Activated T-helper 17 cell treated with anti-CD3 and anti-CD28 coated beads, Interleukin-2, amount 50 U/mL, for 72 hours (primary cell): ENCODE measurements at regions not wholly inside any gene's neighbourhood (a gene's known extent, or its start where the extent isn't known, plus 50 kb on each side); places are given as distances from the start of the nearest gene placed in this dataset.

Experiments used
- ATAC-seq: fragments of 150-1000 bp; cut with Tn5 transposase; replicated peaks from 2 replicates; pipeline ENCODE4 v1.10.0; 2021; ENCODE audit warnings: mild to moderate bottlenecking, moderate library complexity
- H3K27ac Mint-ChIP-seq: one replicate; pipeline ENCODE4 v1.8.0; 2022; ENCODE audit warnings: mixed read lengths
- H3K27me3 Mint-ChIP-seq: one replicate; pipeline ENCODE4 v1.8.0; 2022; ENCODE audit warnings: mixed read lengths
- H3K36me3 Mint-ChIP-seq: one replicate; pipeline ENCODE4 v1.8.0; 2022; ENCODE audit warnings: low read depth, mild to moderate bottlenecking, mixed read lengths
- H3K4me1 Mint-ChIP-seq: one replicate; pipeline ENCODE4 v1.8.0; 2022; ENCODE audit warnings: mixed read lengths
- H3K4me3 Mint-ChIP-seq: one replicate; pipeline ENCODE4 v1.8.0; 2022; ENCODE audit warnings: mild to moderate bottlenecking, mixed read lengths
- H3K9me3 Mint-ChIP-seq: one replicate; pipeline ENCODE4 v1.8.0; 2022; ENCODE audit warnings: mixed read lengths

- Mint-ChIP-seq H3K4me3 (no peak overlapping the region), H3K36me3 (no peaks in the 10 kb centered on the region), H3K27me3 (no peaks in the 10 kb centered on the region), H3K27ac (no peak overlapping the region), H3K9me3 (peaks cover 17% of the 10 kb centered on the region), H3K4me1 (no peaks in the 10 kb centered on the region)
- no peak for ATAC-seq
These were observed 105.1 kb upstream of the FSTL5 start for GRCh38 chr4:162268911-162269310.

- Mint-ChIP-seq H3K4me1 (no peaks in the 10 kb centered on the region), H3K36me3 (no peaks in the 10 kb centered on the region), H3K4me3 (no peak overlapping the region), H3K27me3 (no peaks in the 10 kb centered on the region), H3K27ac (no peak overlapping the region), H3K9me3 (peaks cover 20% of the 10 kb centered on the region)
- ATAC-seq = no peak
These were observed 102.0 kb upstream of the FSTL5 start for GRCh38 chr4:162265802-162266201.

- no peak for ATAC-seq
- no peaks in the 10 kb centered on the region for H3K27me3 Mint-ChIP-seq
- H3K27ac Mint-ChIP-seq = no peak overlapping the region
- no peaks in the 10 kb centered on the region for H3K4me1 Mint-ChIP-seq
- H3K4me3 Mint-ChIP-seq = no peak overlapping the region
- no peaks in the 10 kb centered on the region for H3K9me3 Mint-ChIP-seq
- H3K36me3 Mint-ChIP-seq = no peaks in the 10 kb centered on the region
These were observed 81.3 kb upstream of the FSTL5 start for GRCh38 chr4:162245051-162245450.

- no peak overlapping the region for H3K4me3 Mint-ChIP-seq
- no peaks in the 10 kb centered on the region for H3K27me3 Mint-ChIP-seq
- H3K4me1 Mint-ChIP-seq = no peaks in the 10 kb centered on the region
- no peak for ATAC-seq
- H3K9me3 Mint-ChIP-seq = no peaks in the 10 kb centered on the region
- H3K27ac Mint-ChIP-seq = no peak overlapping the region
- no peaks in the 10 kb centered on the region for H3K36me3 Mint-ChIP-seq
These were observed 78.1 kb upstream of the FSTL5 start for GRCh38 chr4:162241857-162242256.

- H3K9me3 Mint-ChIP-seq = no peaks in the 10 kb centered on the region
- H3K4me3 Mint-ChIP-seq = no peak overlapping the region
- H3K27me3 Mint-ChIP-seq = no peaks in the 10 kb centered on the region
- H3K36me3 Mint-ChIP-seq = no peaks in the 10 kb centered on the region
- no peaks in the 10 kb centered on the region for H3K4me1 Mint-ChIP-seq
- no peak for ATAC-seq
- no peak overlapping the region for H3K27ac Mint-ChIP-seq
These were observed 76.4 kb upstream of the FSTL5 start for GRCh38 chr4:162239992-162240769.

- Mint-ChIP-seq H3K27ac (no peak overlapping the region), H3K4me1 (no peaks in the 10 kb centered on the region), H3K27me3 (no peaks in the 10 kb centered on the region), H3K4me3 (no peak overlapping the region), H3K9me3 (peaks cover 20% of the 10 kb centered on the region), H3K36me3 (no peaks in the 10 kb centered on the region)
- no peak for ATAC-seq
These were observed 73.9 kb upstream of the FSTL5 start for GRCh38 chr4:162237676-162238075.

- Mint-ChIP-seq H3K27ac (no peak overlapping the region), H3K27me3 (no peaks in the 10 kb centered on the region), H3K4me1 (no peaks in the 10 kb centered on the region), H3K36me3 (no peaks in the 10 kb centered on the region), H3K4me3 (no peak overlapping the region), H3K9me3 (peaks cover 31% of the 10 kb centered on the region)
- ATAC-seq = no peak
These were observed 70.8 kb upstream of the FSTL5 start for GRCh38 chr4:162234595-162234994.

- Mint-ChIP-seq H3K9me3 (peaks cover 32% of the 10 kb centered on the region), H3K36me3 (no peaks in the 10 kb centered on the region), H3K27me3 (no peaks in the 10 kb centered on the region), H3K27ac (no peak overlapping the region), H3K4me3 (no peak overlapping the region), H3K4me1 (no peaks in the 10 kb centered on the region)
- no peak for ATAC-seq
These were observed 68.5 kb upstream of the FSTL5 start for GRCh38 chr4:162232349-162232748.

GRCh38 chr4:162229670-162230069 lies 65.9 kb upstream of the FSTL5 start:
- Mint-ChIP-seq H3K27me3 (no peaks in the 10 kb centered on the region), H3K9me3 (peaks cover 28% of the 10 kb centered on the region), H3K4me1 (no peaks in the 10 kb centered on the region), H3K36me3 (no peaks in the 10 kb centered on the region), H3K4me3 (no peak overlapping the region), H3K27ac (no peak overlapping the region)
- ATAC-seq = no peak

- no peaks in the 10 kb centered on the region for H3K36me3 Mint-ChIP-seq
- H3K9me3 Mint-ChIP-seq = no peaks in the 10 kb centered on the region
- ATAC-seq = no peak
- no peak overlapping the region for H3K4me3 Mint-ChIP-seq
- H3K27ac Mint-ChIP-seq = no peak overlapping the region
- H3K4me1 Mint-ChIP-seq = no peaks in the 10 kb centered on the region
- no peaks in the 10 kb centered on the region for H3K27me3 Mint-ChIP-seq
These were observed 57.3 kb upstream of the FSTL5 start for GRCh38 chr4:162221148-162221547.
